GM18520 (cell line): ENCODE measurements at regions not wholly inside any gene's neighbourhood (a gene's known extent, or its start where the extent isn't known, plus 50 kb on each side); places are given as distances from the start of the nearest gene placed in this dataset.

Source experiments
- ATAC-seq: cut with Tn5 transposase; IDR thresholded peaks from one replicate; pipeline ENCODE4 v1.9.1; 2021; ENCODE audit not compliant: unreplicated experiment

DNA sequence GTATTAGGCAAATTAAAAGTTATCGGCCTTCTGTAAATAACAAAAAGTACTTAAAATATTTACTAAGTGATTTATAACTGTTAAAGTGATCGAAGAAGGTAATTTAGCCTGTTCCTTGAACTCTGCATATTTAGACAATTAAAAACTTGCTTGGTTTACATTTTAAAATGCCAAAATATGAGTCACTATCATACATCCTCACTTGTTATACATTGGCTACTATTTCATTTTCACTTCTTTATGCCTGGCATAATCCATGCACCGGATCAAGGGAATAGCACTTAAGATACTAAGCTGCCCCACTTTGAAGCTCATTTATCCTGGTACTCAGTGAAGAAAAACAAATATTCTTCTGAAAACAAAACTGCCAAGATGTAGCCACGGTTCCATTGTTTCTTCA, 344.6 kb downstream of the UBE3D start:
- no peak for ATAC-seq

DNA sequence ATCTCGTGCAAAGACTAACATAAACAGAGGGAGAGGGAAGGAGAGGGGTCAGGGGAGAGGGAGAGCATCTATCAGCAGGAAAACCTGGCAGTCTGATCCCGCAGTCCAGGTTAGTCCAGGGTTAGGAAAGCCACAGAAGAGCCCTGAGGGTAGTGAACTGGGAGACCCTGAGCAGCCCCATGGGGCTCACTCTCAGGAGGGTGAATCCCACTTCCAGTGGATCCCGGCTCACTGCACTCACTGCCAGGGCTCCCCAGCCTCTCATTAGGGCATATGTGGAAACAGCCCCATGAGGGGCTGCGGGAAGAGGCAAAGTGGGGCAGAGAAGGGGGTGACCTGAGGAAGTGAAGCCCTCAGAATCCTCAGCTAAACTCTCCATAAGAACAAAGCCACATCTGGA, 329.9 kb downstream of the UBE3D start:
- ATAC-seq = no peak

DNA sequence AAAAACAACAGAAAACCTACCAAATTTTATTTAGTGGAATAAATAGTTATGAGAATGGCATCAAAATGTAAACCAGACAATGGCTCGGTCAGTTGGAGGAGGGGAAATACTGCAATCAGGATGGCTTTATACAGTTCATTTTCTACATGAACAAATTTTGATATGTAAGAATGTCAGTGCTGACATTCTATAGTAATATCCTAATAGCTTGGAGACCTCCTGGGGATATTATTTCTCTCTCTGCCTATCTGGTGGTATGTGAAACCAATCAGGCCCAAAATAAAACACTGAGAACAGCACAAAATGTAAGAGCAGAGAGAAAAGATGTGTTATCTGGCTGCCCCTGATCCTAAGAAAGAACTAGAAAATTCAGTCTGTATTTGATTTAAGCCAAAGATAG, 327.7 kb downstream of the UBE3D start:
- ATAC-seq = no peak

- ATAC-seq = no peak
These were observed 326.9 kb downstream of the UBE3D start for GRCh38 chr6:82738773-82739172.

DNA sequence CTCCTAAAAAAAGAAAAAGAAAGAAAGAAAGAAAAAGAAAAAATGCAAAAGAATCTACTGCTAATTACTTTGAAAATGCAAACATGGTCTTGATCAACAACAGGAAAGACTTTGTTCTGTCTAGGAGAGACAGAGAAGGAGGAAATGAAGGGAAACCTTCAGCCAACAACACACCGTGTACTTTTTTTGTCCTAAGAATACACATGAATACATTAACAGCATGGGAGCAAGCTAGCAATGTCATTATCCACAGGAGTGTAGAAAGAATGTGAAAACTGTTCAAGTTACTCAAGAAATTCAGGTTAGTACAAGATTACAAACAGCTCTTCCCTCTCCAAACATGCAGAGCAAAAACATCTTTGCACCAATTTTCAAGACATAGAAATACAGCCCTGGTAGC, 326.3 kb downstream of the UBE3D start:
- no peak for ATAC-seq

DNA sequence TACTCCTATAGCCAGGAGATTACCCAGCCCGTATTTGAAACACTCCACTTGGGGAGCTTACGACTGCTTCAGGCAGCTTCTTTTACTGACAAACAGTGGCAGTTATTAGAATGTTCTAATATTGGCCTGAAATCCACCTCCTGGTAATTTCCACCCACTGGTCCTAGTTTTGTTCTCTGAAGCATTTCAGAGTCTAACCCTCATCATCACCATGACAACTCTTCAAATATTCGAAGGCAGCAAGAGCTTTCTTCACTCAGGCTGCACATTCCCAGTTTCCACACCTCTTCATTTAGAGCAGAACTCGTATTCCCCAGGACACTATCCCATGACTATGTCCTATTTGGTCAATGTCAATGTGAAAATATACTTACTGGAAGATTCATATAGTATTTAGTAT, 325.6 kb downstream of the UBE3D start:
- ATAC-seq = no peak

DNA sequence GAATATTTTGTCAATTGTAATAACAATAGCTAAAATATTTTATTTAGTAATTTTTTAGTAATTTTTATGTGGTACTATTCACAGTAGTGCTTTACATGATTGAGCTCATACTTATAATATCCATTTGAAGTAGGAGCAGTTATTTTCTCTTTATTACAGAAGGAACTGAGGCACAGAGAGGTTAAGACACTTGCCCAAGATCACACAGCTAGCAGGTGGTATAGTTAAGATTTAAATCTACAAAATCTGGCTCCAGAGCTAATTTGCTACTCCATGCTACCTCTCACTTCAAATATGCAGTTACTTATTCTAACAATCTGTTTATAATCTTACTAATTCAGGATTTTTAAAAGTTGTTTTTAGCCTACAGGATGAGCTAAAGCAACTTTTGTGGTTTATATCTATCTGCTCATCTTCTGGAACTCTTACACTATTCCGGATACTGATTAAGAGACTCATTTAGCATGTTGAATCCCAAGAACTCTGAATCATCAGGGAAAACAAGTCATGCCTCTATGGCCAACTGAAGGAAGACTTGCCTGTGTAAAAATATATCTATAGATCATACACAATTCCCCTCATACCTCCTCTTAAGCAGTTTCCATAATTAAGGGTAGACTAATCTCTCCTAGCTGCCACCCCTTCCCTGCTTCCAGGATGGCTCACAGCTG, 324.2 kb downstream of the UBE3D start:
- no peak for ATAC-seq

DNA sequence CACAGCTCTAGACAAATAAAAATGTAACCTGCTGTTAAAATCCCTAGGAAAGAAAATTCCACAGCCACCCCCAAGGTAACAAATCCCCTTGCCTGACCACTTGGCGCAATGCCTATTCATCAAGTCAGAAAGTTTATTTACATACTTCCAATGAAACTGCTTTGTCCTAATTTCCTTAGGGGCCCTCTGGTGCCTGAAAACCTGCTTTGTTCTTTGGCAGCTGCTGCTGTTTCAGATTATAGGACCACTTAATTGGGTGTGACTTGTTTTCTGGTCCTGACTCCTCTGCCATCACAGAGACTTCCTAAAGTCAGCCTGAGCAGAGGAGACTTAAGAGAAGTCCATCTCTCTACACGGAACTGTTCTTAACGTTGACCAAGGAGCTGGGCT, 323.6 kb downstream of the UBE3D start:
- ATAC-seq = no peak

GRCh38 chr6:82744286-82745015, 321.2 kb downstream of the UBE3D start:
- no peak for ATAC-seq

DNA sequence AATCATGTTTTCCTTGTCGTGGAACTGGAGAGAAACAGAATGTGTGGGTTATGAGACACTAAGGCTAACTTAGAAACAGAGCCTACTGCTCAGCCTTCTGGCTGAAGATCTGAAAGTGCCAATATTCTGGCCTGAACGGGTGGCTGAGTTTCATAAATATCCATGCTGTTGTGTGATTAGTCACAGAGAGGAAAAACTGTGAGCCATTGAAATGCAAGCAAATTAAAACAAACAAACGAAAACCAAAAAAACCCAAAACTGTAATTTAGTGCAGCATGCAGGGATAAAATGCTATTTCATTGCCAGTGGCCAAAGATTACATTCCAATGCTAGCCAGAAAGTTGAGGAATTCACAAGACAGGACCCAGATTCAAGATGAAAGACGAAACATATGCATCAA, 315.1 kb downstream of the UBE3D start:
- ATAC-seq = no peak

DNA sequence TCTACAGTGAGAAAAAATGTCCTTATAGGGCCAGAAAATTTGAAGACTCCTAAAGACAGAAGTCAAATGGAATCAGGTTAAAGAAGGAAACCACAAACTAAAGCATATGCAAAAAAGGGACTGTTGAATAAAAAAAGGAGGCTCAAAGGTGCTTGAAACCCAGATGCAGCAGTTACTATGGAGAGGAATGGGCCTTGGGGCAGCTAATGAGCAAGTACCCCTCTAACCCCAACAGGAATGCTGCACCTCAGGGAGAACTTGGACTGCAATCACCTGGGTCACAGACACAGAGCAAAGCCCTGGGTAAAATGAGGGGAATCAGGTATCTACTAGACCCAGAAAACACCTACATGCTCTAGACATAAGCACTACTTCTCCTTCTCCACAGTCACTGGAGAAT, 313.9 kb downstream of the UBE3D start:
- ATAC-seq = no peak

DNA sequence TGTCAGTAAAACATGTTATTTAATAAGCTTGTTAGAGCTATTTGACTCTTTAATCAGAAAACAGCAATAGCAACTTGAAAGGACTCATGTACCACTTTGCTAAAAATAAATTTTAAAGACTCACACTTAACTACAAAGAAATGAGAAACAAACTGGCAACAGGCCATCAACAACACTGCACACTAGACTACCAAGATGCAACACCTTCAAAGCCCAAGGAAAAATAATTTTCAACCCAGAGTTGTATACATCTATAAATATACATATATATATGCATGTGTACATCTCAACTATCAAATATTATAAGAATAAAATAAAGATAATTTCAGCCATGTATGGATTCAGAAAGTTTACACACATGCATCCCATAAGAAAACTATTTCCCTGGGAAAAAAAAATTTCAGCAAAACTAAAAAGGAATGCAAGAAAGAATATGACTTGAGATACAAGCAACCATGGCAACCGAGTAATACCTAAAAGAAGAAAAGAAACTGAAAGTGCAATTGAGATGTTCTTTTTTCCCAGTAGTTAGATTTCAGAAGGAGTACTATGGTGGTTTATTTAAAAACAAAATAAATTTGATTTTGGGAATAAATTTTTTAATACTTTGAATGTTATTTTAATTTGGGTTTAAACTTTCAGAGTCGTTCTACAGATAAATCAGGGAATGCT, 303.8 kb downstream of the UBE3D start:
- ATAC-seq = no peak

- ATAC-seq = no peak
These were observed 299.2 kb downstream of the UBE3D start for GRCh38 chr6:82766476-82766875.

DNA sequence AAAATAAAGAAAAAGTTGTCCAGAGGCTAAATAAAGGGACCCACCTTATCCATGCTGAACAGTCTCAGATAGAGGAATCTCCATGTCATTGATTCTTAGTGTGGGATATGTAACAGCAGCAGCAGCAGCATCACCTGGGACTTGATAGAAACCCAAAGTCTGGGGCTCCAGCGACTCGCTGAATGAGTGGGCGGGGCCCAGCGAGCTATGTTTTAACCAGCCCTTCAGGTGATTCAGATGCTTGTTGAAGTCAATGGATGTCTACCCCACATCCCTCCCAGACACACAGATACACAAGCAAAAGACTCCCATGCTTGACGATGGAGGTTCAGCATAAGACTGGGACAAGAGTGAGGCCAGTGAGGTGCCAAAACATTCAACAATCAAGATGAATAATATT, 298.6 kb downstream of the UBE3D start:
- ATAC-seq = no peak

- no peak for ATAC-seq
These were observed 298.2 kb downstream of the UBE3D start for GRCh38 chr6:82767447-82767846.

DNA sequence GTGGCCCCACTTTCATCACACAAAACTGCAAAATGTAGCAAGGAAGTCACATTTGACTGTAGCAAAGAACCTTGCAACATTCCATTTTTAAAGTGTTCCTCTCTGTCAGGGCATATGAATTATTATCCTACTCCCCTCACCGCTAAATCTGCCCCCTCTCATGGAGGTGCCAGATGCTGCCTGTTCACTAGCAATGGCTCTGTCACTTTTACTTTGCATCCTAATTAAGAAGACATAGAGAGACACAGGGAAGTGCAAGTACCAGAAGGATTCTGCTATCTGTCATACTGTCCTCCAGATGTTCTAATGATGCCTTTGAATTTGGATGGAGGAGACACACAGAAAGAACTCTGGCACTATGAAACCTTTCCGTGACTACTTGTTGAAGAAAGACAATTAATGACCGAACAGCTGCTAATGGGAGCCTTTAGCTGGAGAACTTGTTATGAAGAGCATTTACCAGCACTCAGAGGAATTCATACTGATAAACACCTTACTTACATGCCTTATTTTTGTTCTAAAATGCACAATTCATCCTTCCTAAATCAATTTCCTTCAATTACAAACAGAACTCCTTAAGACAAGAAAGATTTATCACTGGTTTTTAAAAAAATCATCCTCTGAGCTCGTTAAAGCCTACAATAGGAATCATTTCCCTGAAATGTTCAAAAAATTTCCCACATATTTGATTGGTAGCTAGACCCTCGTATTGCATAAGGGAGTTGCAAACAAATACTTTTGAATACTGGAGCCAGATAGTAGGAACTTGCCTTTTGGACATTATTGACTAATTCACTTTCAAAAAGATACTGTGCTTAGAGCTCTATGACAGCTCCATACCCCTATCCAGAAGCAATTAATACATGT, 292.6 kb downstream of the UBE3D start:
- no peak for ATAC-seq

DNA sequence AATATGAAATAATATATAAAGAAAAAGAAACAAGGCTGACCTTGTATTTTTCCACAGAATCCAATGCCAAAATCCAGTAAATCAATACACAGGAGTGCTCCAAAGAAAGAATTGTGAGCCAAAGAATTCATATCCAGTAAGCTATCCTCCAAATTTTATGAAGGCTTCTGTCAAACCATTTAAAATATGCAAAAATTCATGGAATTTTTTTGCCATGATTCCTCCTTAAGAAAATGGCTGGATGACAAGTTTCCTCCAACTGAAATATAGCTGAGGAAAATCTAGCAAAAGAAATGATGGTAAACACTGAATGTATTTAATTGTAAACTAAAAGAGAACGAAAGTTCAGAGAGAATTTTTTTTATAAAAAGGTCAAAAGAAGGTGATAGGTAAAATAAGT, 290.3 kb downstream of the UBE3D start:
- no peak for ATAC-seq

DNA sequence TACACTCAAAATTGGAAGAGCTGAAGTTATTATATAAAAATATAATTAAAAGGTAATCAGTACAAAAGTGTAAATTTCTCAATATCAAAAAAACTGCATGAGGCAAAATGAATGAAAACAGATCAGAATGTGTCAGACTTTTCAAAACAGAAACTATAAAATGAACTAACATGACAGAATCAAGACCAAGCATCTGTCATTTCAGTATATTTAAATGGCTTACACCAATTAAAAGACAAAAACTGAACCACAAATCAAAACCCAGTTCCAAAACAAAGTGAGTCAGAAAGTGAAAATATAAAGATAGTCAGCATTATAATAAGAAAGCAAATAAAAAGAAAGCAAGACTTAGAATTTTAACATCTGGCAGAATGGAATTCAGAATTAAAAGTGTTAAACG, 289.7 kb downstream of the UBE3D start:
- ATAC-seq = no peak

DNA sequence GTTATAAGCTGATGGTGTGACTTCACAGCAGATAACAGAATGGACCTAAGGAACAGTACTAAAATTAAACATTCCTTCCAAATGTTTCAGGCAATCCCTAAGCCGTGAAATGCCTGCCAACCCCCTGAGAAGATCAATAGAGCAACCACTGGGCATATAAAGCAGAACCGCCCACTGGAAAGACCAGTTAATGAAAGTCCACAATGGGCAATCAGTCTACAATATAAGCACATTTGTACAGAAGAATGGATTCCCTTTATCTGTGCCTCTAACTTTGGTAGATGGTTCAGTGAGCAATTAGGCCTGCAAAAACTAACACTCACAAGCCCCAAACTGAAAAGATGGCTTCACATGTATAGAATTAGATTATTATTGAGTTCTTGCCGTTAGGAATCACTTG, 286.6 kb downstream of the UBE3D start:
- no peak for ATAC-seq

DNA sequence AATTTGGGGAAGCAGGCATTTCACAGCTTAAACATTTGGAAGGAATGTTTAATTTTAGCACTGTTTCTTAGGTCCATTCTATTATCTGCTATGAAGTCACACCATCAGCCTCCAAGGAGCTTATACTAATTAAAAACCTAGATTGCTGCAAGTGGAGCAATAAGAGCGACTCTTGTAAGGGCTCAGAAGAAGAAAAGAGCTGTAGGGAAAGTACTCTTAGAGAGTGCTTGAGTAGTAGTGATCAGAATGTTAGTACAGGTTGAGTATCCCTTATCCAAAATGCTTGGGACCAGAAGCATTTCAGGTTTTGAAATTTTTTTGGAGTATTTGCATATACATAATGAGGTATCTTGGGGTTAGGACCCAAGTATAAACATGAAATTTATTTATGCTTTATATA, 285.3 kb downstream of the UBE3D start:
- no peak for ATAC-seq

DNA sequence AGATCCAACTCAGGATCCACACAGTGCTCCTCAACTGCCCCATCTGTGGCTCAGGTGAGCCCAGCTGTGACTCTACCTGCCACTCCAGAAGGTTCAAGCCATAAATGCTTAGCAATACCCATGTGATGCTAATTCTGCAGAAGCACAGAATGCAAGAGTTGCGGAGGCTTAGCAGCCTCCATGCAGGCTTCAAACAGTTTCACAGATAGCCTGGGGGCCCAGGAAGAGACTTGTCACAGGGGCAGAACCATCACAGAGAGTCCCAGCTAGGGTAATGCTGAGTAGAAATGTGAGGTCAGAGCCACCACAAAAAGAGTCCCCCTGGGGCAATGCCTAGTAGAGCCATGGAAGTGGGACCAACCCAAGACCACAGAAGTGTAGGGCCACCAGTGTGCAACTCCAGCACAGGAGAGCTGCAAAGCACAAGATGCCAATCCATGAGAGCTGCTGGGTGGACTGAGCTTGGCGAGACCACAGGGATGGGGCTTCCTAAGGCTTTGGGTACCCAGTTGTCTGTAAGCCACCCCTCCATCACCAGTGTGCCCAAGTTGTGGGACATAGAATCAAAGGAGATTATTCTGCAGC, 283.9 kb downstream of the UBE3D start:
- ATAC-seq = no peak
